GM23248 (cell line): ENCODE measurements at regions not wholly inside any gene's neighbourhood (a gene's known extent, or its start where the extent isn't known, plus 50 kb on each side); places are given as distances from the start of the nearest gene placed in this dataset.

ENCODE experiments used
- DNase-seq: peaks from one replicate; pipeline ENCODE4 v3.0.0-alpha.2; 2015
- H2AFZ ChIP-seq: fragments of 200-600 bp; sonication (generic); 2 replicates; pipeline ENCODE4 v1.6.1; 2016; ENCODE audit warnings: antibody characterized with exemption
- H3F3A ChIP-seq: fragments of 200-600 bp; sonication (generic); 2 replicates; pipeline ENCODE4 v1.6.1; 2016; ENCODE audit warnings: mild to moderate bottlenecking, antibody characterized with exemption, mixed run types; ENCODE audit not compliant: insufficient read depth
- H3K27ac ChIP-seq: fragments of 200-600 bp; sonication (generic); 2 replicates; pipeline ENCODE4 v1.5.1; 2016; ENCODE audit warnings: mild to moderate bottlenecking
- H3K27me3 ChIP-seq: fragments of 200-600 bp; sonication (generic); replicated peaks from 2 replicates; pipeline ENCODE4 v1.6.1; 2016; ENCODE audit warnings: mild to moderate bottlenecking; ENCODE audit not compliant: insufficient read depth
- H3K36me3 ChIP-seq: fragments of 200-600 bp; sonication (generic); 2 replicates; pipeline ENCODE4 v1.6.1; 2016; ENCODE audit warnings: low read depth, mild to moderate bottlenecking
- H3K4me1 ChIP-seq: fragments of 200-600 bp; sonication (generic); 2 replicates; pipeline ENCODE4 v1.6.1; 2016; ENCODE audit warnings: mild to moderate bottlenecking; ENCODE audit not compliant: insufficient read depth
- H3K4me2 ChIP-seq: fragments of 200-600 bp; sonication (generic); one replicate; pipeline ENCODE4 v1.6.1; 2016; ENCODE audit warnings: mild to moderate bottlenecking; ENCODE audit not compliant: unreplicated experiment
- H3K4me3 ChIP-seq: fragments of 200-600 bp; sonication (generic); 2 replicates; pipeline ENCODE4 v1.5.1; 2016; ENCODE audit warnings: mild to moderate bottlenecking
- H3K79me2 ChIP-seq: fragments of 200-600 bp; sonication (generic); 2 replicates; pipeline ENCODE4 v1.6.1; 2016; ENCODE audit warnings: mild to moderate bottlenecking; ENCODE audit not compliant: insufficient read depth
- H3K9ac ChIP-seq: fragments of 200-600 bp; sonication (generic); 2 replicates; pipeline ENCODE4 v1.6.1; 2016; ENCODE audit warnings: mild to moderate bottlenecking
- H3K9me2 ChIP-seq: fragments of 200-600 bp; sonication (generic); 2 replicates; pipeline ENCODE4 v1.6.1; 2016; ENCODE audit warnings: mixed run types, mild to moderate bottlenecking, moderate library complexity; ENCODE audit not compliant: insufficient read depth
- H3K9me3 ChIP-seq: fragments of 200-600 bp; sonication (generic); one replicate; pipeline ENCODE4 v1.6.1; 2017; ENCODE audit warnings: low read depth
- H4K20me1 ChIP-seq: fragments of 200-600 bp; sonication (generic); 2 replicates; pipeline ENCODE4 v1.6.0; 2016; ENCODE audit not compliant: insufficient read depth
- EZH2 ChIP-seq: fragments of 200-600 bp; sonication (generic); IDR thresholded peaks from 2 replicates; pipeline ENCODE4 v1.6.1; 2018; ENCODE audit warnings: antibody characterized with exemption, mild to moderate bottlenecking; ENCODE audit not compliant: insufficient read depth, poor library complexity, severe bottlenecking
- EZH2phosphoT487 ChIP-seq: fragments of 200-600 bp; sonication (generic); IDR thresholded peaks from 2 replicates; pipeline ENCODE4 v1.6.1; 2018; ENCODE audit warnings: antibody characterized with exemption, moderate library complexity, mild to moderate bottlenecking, low read depth; ENCODE audit not compliant: insufficient read depth
- WGBS, 2 experiments: methylation state at CpG; one replicate each; pipeline ENCODE4 v1.1.6; 2015 to 2017; ENCODE audit warnings: low lambda C conversion rate in 2 of 2, low coverage in 1 of 2; ENCODE audit errors: missing lambda C conversion rate in 2 of 2; 5-methylcytosine and 5-hydroxymethylcytosine counted together
- in situ Hi-C: fragments of 300-500 bp; cut with MboI; formaldehyde crosslinking; loops from 2 replicates; pipeline ENCODE4 v1.15.0; 2020

GRCh38 chr14:100435459-100435858 lies 112.3 kb downstream of the SLC25A47 start:
- no peak overlapping the region for H2AFZ ChIP-seq
- H3K79me2 ChIP-seq, result peaks cover 26% of the 10 kb centered on the region
- H3K4me2 ChIP-seq, result no peak overlapping the region
- no peaks in the 10 kb centered on the region for H3K27me3 ChIP-seq
- no peak for TF ChIP-seq EZH2phosphoT487
- no peak for TF ChIP-seq EZH2
- no peaks in the 10 kb centered on the region for H3K9me2 ChIP-seq
- no peaks in the 10 kb centered on the region for H3K36me3 ChIP-seq
- in situ Hi-C loops, result no loop called here
- no peak overlapping the region for H3K9ac ChIP-seq
- no peak for DNase-seq
- H3K27ac ChIP-seq, result no peak overlapping the region
- H3K4me3 ChIP-seq, result no peak overlapping the region
- peaks cover 24% of the 10 kb centered on the region for H3K4me1 ChIP-seq
- WGBS, 2 experiments, result 88 to 89% methylated on average over 3 of the region's 3 CpGs
- H3F3A ChIP-seq, result peaks cover 20% of the 10 kb centered on the region
- no peaks in the 10 kb centered on the region for H3K9me3 ChIP-seq
- H4K20me1 ChIP-seq, result no peaks in the 10 kb centered on the region

GRCh38 chr14:100436745-100437406 lies 113.7 kb downstream of the SLC25A47 start:
- Histone ChIP-seq H3K27ac (no peak overlapping the region), H3K4me3 (no peak overlapping the region), H3K9me3 (no peaks in the 10 kb centered on the region), H3K4me1 (peaks cover 31% of the 10 kb centered on the region), H3K79me2 (peaks cover 25% of the 10 kb centered on the region; the same call in 1 of the 2 replicates), H4K20me1 (no peaks in the 10 kb centered on the region), H3K36me3 (no peaks in the 10 kb centered on the region), H3K9ac (no peak overlapping the region), H3K27me3 (no peaks in the 10 kb centered on the region), H3K9me2 (no peaks in the 10 kb centered on the region), H3K4me2 (no peak overlapping the region), H3F3A (peaks cover 26% of the 10 kb centered on the region), H2AFZ (no peak overlapping the region)
- TF ChIP-seq EZH2 (no peak), EZH2phosphoT487 (no peak)
- in situ Hi-C loops, result no loop called here
- WGBS, 2 experiments, result 99 to 100% methylated on average over 7 of the region's 7 CpGs
- DNase-seq, result no peak

GRCh38 chr14:100438271-100438670 lies 115.1 kb downstream of the SLC25A47 start:
- Histone ChIP-seq H2AFZ (no peak overlapping the region), H4K20me1 (no peaks in the 10 kb centered on the region), H3K9me3 (no peaks in the 10 kb centered on the region), H3K9me2 (no peaks in the 10 kb centered on the region), H3K4me3 (no peak overlapping the region), H3K27me3 (no peaks in the 10 kb centered on the region), H3K4me2 (no peak overlapping the region), H3K9ac (peak overlapping the region; percentile 53; the same call in 1 of the 2 replicates), H3F3A (peaks cover 26% of the 10 kb centered on the region), H3K79me2 (peaks cover 21% of the 10 kb centered on the region; the same call in 1 of the 2 replicates), H3K27ac (no peak overlapping the region), H3K4me1 (peaks cover 35% of the 10 kb centered on the region), H3K36me3 (no peaks in the 10 kb centered on the region)
- TF ChIP-seq EZH2 (no peak), EZH2phosphoT487 (no peak)
- WGBS, 2 experiments, result 38 to 40% methylated on average over 5 of the region's 5 CpGs
- DNase-seq, result no peak
- in situ Hi-C loops, result no loop called here

- Histone ChIP-seq H3K36me3 (no peaks in the 10 kb centered on the region), H3K79me2 (peaks cover 21% of the 10 kb centered on the region; the same call in 1 of the 2 replicates), H3K4me1 (peaks cover 42% of the 10 kb centered on the region), H3K9me3 (no peaks in the 10 kb centered on the region), H3K9me2 (no peaks in the 10 kb centered on the region), H3K4me2 (peak overlapping the region; percentile 64), H3K27ac (peak overlapping the region; percentile 87), H4K20me1 (no peaks in the 10 kb centered on the region), H3K27me3 (no peaks in the 10 kb centered on the region), H3F3A (peaks cover 26% of the 10 kb centered on the region), H3K4me3 (peak overlapping the region; percentile 7; the same call in 1 of the 2 replicates), H2AFZ (no peak overlapping the region), H3K9ac (peak overlapping the region; percentile 74)
- TF ChIP-seq EZH2phosphoT487 (no peak), EZH2 (no peak)
- WGBS, 2 experiments, result 14% methylated on average over 10 of the region's 10 CpGs
- in situ Hi-C loops, result no loop called here
- DNase-seq, result peak; percentile 97
These were observed 115.8 kb downstream of the SLC25A47 start for GRCh38 chr14:100438678-100439592.
